Heart right ventricle (tissue), 16 donors: ENCODE measurements at regions not wholly inside any gene's neighbourhood (a gene's known extent, or its start where the extent isn't known, plus 50 kb on each side); places are given as distances from the start of the nearest gene placed in this dataset.

Experiments used
- ATAC-seq, 8 donors: fragments of 200-7000 bp; cut with Tn5 transposase; one replicate each; pipeline ENCODE4 v1.9.1; 2020; ENCODE audit warnings: mild to moderate bottlenecking in 8 of 8, moderate library complexity in 8 of 8, moderate number of reproducible peaks in 1 of 8
- DNase-seq, 2 donors: peaks; one replicate each; pipeline ENCODE4 v3.0.0-alpha.2; 2020
- H3K27ac ChIP-seq, 10 donors: fragments of 200-600 bp; sonication (generic) in 2 of 10; one replicate each; pipeline versions ENCODE4 v1.5.0 to v1.8.0; 2020 to 2022; ENCODE audit warnings: mild to moderate bottlenecking in 3 of 10
- H3K27me3 ChIP-seq, 7 donors: fragments of 200-600 bp; one replicate each; pipeline ENCODE4 v1.8.0; 2021 to 2022; ENCODE audit warnings: mild to moderate bottlenecking in 2 of 7
- H3K36me3 ChIP-seq, 9 donors: fragments of 200-600 bp; sonication (generic) in 1 of 9; one replicate each; pipeline versions ENCODE4 v1.5.0 to v1.8.0; 2020 to 2022; ENCODE audit warnings: mild to moderate bottlenecking in 2 of 9
- H3K4me1 ChIP-seq, 9 donors: fragments of 200-600 bp; sonication (generic) in 1 of 9; one replicate each; pipeline versions ENCODE4 v1.5.0 to v1.8.0; 2020 to 2022; ENCODE audit warnings: mild to moderate bottlenecking in 4 of 9
- H3K4me3 ChIP-seq, 10 donors: fragments of 200-600 bp; sonication (generic) in 2 of 10; one replicate each; pipeline versions ENCODE4 v1.5.0 to v1.8.0; 2020 to 2022; ENCODE audit warnings: mild to moderate bottlenecking in 7 of 10, moderate library complexity in 2 of 10
- H3K9me3 ChIP-seq, 11 donors: fragments of 200-600 bp in 10 of 11; sonication (generic) in 2 of 11; one replicate each; pipeline versions ENCODE4 v1.5.0 to v1.8.0; 2013 to 2022; ENCODE audit warnings: mild to moderate bottlenecking in 2 of 11, control low read depth in 1 of 11, moderate library complexity in 1 of 11
- WGBS, 2 donors: extraction: QIAGEN DNeasy Blood & Tissue Kit; methylation state at CpG; one replicate each; pipeline ENCODE4 v1.1.7; 2013; ENCODE audit warnings: inconsistent platforms in 1 of 2; 5-methylcytosine and 5-hydroxymethylcytosine counted together
- intact Hi-C, 10 donors: fragments of 100-400 bp; cut with DNase I; formaldehyde crosslinking; loops; one replicate each; pipeline versions ENCODE4 v1.11.1 to v1.14.2; 2022
- TF ChIP-seq, protein P1 (sequence below), 9 donors: fragments of 200-600 bp; sonication (generic) in 2 of 9; IDR thresholded peaks; one replicate each; pipeline versions ENCODE4 v1.5.0 to v1.8.0; 2021 to 2022; ENCODE audit warnings: antibody characterized with exemption in 9 of 9, mild to moderate bottlenecking in 5 of 9, moderate library complexity in 1 of 9
- donor health status: Arrhythmogenic right ventricular cardiomyopathy.
- donor health status: ischemic (EF 13 %, LVEDD 7.1; RV severe dilation, severe dysfunction).
- donor health status: healthy with polysubstance abuse.
- donor health status: DM: no; HTN: yes; CAD: no.
- donor health status: DM: no; HTN: no; CAD: no.
- donor health status: ischemic (EF 25% LVEDD 6.9; RV normal size, moderate dysfunction).
- donor health status: ischemic (EF 25% LVEDD 5.7; RV mildly dilated, moderate dysfunction).
- donor health status: healthy.
- donor health status: DM: yes; HTN: yes; CAD: no.
- donor health status: Ischemic cardiomyopathy.
- donor health status: ischemic (EF 35%, LVEDD 5.7; RV mildly dilated, moderate dysfunction).
- donor health status: nonischemic (EF 11% LVEDD 7.7; RV severe dilation, severe dysfunction).
- donor health status: DM: yes; HTN: yes; CAD: no.
- donor health status: PGD.
- donor health status: ischemic (EF 29% LVEDD 5.4; RV normal size, mild dysfunction).
- donor health status: nonischemic (EF 23%, LVEDD 6.1; RV moderate dilation, normal function).

DNA sequence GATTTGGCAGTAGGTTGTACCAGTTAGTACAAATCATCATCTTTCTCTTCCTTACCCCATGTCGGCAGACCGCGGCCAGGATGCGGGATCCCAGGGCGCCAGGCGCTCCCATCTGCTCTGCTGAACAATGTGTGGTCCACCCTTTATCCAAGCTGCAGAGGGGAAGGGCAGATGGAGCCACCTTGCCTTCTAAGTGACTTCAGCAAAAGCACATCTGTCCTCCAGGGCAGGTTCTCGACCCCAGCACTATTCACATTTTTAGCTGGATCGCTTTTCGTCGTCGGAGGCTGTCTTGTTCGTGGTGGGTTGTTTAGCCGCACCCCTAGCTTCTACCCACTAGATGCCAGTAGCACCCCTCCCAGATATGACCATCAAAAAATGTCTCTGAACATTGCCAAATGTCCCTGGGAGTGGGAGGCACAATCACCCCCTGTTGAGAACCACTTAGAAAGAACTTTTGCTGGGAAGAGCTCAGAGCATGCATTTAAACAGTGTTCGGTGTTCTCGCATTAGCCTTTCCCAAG, 58.1 kb upstream of the SIM2 start:
- H3K4me1 ChIP-seq, result no peaks in the 10 kb centered on the region
- H3K27me3 ChIP-seq, result peaks cover 0 to 23% (median 4%) of the 10 kb centered on the region in 7 donors
- ATAC-seq (no peak), DNase-seq (no peak)
- H3K36me3 ChIP-seq, result no peaks in the 10 kb centered on the region
- no peak overlapping the region for H3K27ac ChIP-seq
- no peak overlapping the region for H3K4me3 ChIP-seq
- TF ChIP-seq, protein P1, sequence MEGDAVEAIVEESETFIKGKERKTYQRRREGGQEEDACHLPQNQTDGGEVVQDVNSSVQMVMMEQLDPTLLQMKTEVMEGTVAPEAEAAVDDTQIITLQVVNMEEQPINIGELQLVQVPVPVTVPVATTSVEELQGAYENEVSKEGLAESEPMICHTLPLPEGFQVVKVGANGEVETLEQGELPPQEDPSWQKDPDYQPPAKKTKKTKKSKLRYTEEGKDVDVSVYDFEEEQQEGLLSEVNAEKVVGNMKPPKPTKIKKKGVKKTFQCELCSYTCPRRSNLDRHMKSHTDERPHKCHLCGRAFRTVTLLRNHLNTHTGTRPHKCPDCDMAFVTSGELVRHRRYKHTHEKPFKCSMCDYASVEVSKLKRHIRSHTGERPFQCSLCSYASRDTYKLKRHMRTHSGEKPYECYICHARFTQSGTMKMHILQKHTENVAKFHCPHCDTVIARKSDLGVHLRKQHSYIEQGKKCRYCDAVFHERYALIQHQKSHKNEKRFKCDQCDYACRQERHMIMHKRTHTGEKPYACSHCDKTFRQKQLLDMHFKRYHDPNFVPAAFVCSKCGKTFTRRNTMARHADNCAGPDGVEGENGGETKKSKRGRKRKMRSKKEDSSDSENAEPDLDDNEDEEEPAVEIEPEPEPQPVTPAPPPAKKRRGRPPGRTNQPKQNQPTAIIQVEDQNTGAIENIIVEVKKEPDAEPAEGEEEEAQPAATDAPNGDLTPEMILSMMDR (IDR thresholded peaks at IDR 0.05), result no peak
- H3K9me3 ChIP-seq, result peaks cover 0 to 21% (median 10%) of the 10 kb centered on the region in 11 donors
- intact Hi-C loops, result no loop called here
- 70 to 74% methylated on average over 15 of the region's 15 CpGs for WGBS, 2 donors

DNA sequence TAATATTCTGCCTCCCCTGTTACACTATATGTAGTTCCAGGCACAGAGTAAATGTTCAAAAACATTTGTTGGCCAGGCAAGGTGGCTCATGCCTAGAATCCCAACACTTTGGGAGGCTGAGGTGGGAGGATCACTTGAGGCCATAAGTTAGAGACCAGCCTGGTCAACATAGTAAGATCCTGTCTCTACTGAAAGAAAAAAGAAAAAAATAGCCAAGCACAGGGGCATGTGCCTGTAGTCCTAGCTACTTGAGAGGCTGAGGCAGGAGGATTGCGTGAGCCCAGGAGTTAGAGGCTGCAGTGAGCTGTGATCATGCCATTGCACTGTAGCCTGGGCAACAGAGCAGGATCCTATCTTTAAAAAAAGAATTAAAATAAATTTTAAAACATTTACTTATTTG, 57.6 kb upstream of the SIM2 start:
- Histone ChIP-seq H3K9me3 (peaks cover 0 to 16% (median 6%) of the 10 kb centered on the region in 11 donors), H3K27me3 (peaks cover 0 to 26% (median 6%) of the 10 kb centered on the region in 7 donors), H3K27ac (no peak overlapping the region), H3K36me3 (no peaks in the 10 kb centered on the region), H3K4me1 (no peaks in the 10 kb centered on the region), H3K4me3 (no peak overlapping the region)
- TF ChIP-seq, protein P1 (IDR thresholded peaks at IDR 0.05), result no peak
- no peak for ATAC-seq
- WGBS, 2 donors, result 96 to 98% methylated on average over 1 of the region's 1 CpG
- no peak for DNase-seq
- intact Hi-C loops, result no loop called here

DNA sequence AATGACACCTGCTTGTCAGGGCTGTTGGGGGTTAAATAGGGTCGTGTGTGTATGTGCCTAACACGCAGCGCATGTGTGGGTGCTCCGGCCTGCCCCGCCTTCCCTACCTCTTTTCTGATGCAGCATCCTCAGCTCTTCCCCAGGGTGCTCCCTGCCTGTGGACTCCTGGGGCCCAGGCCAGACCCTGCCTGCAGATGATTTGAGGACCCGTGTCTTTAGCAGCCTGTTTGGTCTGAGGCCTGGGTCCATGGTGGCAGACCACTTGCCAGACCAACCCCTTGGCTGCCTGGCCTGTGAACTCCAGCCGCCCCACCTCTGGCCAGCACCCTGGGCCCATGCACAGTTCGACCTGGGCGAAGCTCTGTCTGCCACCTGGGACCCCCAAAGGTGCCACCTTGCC, 57.0 kb upstream of the SIM2 start:
- H3K36me3 ChIP-seq, result no peaks in the 10 kb centered on the region
- no peak for DNase-seq
- 91 to 93% methylated on average over 9 of the region's 9 CpGs for WGBS, 2 donors
- no peaks in the 10 kb centered on the region for H3K4me1 ChIP-seq
- ATAC-seq, result no peak
- TF ChIP-seq, protein P1 (IDR thresholded peaks at IDR 0.05), result no peak
- intact Hi-C loops, result no loop called here
- peaks cover 0 to 30% (median 9%) of the 10 kb centered on the region in 7 donors for H3K27me3 ChIP-seq
- H3K27ac ChIP-seq, result no peak overlapping the region
- H3K4me3 ChIP-seq, result no peak overlapping the region
- H3K9me3 ChIP-seq, result peaks cover 0 to 10% (median under 1%) of the 10 kb centered on the region in 11 donors

DNA sequence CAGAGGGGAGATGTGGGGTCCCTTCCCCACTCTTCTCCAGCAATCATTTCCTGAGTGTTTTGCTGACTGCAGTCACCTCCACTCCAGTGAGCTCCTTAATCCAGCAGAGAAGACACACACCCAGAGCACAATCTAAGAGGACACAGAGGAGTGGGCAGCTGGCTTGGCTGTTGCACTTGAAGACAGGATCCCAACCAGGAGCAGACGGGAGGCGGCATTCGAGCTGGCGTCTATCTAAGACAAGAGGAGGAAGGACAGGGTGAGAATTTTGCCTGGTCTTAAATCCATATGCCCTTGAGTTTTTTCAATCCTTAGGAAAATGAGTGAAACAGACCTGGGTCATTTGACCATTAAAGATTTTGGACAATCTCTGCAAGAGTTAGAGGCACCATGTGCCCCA, 56.1 kb upstream of the SIM2 start:
- DNase-seq (no peak), ATAC-seq (no peak)
- 76 to 91% methylated on average over 4 of the region's 4 CpGs for WGBS, 2 donors
- peaks cover 0 to 1% (median 0%) of the 10 kb centered on the region in 11 donors for H3K9me3 ChIP-seq
- TF ChIP-seq, protein P1 (IDR thresholded peaks at IDR 0.05), result no peak
- H3K27me3 ChIP-seq, result peaks cover 0 to 36% (median 12%) of the 10 kb centered on the region in 7 donors
- intact Hi-C loops, result no loop called here
- H3K36me3 ChIP-seq, result no peaks in the 10 kb centered on the region
- H3K4me1 ChIP-seq, result peaks cover 0 to 6% (median 0%) of the 10 kb centered on the region in 9 donors
- no peak overlapping the region for H3K27ac ChIP-seq
- H3K4me3 ChIP-seq, result no peak overlapping the region
